Endothelial cell of hepatic sinusoid (primary cell): ENCODE measurements at regions not wholly inside any gene's neighbourhood (a gene's known extent, or its start where the extent isn't known, plus 50 kb on each side); places are given as distances from the start of the nearest gene placed in this dataset.
"Not testable (repeated sequence)": the region's sequence is repeated elsewhere in the genome, so short reads cannot be mapped to it uniquely, and the experiment has no call there.

Experiments
- in situ Hi-C: cut with HindIII; loops from 2 replicates; pipeline ENCODE4 v1.10.0; 2017; ENCODE audit warnings: low sequenced_read_pairs

DNA sequence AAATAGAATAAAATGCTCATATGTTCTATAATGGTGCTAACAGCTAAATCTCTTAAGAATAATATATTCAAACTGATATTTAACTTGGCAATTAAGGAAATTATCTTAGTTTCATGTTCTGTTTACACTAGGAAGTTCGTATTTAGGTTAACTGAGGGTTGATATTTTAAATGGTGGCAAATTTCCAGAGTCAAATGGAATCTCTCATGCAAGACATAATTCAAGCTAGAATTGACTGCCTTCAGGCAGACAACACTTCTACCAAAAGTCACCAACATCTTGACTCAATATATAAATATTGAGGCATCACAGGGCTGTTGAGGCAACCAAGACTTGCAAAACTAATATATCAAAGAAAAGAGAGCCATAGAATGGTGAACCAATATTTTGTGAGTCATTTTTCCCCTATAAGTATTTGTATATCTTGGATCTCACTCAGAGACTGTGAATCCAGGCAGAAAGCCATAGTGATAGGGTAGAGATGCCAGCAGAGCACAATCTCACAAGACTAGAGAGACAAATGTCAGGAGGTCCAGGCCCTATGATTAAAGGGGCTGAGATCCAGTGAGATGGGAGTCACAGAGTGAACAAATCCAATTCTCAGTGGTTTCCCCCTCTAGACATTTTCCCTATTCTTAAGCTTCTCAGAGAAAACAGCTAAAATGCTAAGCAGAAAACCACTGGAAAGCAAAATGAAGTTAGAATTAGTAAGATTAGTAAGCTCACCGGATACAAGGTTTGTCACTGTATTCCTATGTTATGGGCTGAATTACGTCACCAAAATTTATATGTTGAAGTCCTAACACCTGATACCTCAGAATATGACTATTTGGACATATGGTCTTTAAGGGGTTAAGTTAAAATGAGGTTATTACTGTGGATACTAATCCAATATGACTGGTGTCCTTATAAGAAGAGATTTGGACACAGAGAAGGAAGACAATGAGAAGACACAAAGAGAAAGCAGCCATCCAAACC lies 358.2 kb upstream of the UBE2E3 start:
- in situ Hi-C loops = loop anchor here (5.0 kb wide), 1 partner anchor 100 kb away; no protein-coding TSS in a partner anchor

GRCh38 chr2:180621366-180621765 lies 359.0 kb upstream of the UBE2E3 start:
- in situ Hi-C loops = loop anchor here (5.0 kb wide), 1 partner anchor 101 kb away; no protein-coding TSS in a partner anchor

- in situ Hi-C loops = no loop called here
Measured at GRCh38 chr2:180618570-180618969, 361.8 kb upstream of the UBE2E3 start.

DNA sequence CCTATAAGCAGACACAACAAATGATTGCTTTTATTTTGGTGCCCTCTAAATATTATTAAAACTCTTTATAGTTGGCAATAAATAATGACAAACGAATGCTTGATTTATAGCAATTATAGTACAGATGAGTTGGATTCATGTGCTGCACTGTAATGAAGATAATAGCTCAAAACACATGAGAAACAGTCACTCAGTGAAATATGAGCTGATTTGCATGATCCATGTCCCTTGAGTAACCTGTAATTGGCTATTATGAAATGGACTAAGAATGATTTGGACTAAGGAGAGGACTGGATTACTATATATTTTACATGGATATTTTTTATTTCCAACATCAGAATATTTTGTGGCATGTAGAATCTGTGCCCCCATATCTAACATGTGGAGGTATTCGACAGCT lies 365.6 kb upstream of the UBE2E3 start:
- in situ Hi-C loops = no loop called here

DNA sequence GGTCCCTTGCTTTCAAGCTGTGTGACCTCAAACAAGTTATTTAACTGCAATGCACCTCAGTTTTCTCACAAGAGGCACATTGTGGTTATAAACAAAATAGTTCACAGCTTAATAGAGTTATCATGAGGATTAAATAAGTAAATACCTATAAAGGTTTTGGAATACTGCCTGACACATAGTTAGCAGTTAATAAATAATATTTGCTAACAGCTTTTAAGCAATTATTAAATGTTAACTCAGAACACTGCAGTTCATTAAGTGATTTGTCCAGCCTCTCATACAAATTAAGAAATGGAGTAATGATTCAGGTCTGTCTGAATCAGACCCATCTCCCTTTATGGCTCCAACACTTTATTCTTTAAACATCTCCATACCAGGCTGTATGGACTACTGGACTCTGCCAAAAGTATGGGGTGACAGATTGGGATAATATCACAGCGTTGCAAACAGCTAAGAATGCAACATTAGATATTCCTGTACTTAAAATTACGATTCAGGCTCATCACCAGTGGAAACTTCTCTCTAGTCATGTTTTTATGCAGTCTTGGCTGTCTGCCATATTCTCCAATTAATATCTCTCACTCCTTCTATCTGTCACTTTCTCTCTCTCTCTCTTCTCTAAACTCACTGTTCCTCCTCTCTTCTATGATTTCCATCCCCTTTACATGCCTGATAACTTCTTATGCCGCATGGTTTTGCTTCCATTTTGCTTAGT lies 370.6 kb upstream of the UBE2E3 start:
- in situ Hi-C loops = no loop called here

DNA sequence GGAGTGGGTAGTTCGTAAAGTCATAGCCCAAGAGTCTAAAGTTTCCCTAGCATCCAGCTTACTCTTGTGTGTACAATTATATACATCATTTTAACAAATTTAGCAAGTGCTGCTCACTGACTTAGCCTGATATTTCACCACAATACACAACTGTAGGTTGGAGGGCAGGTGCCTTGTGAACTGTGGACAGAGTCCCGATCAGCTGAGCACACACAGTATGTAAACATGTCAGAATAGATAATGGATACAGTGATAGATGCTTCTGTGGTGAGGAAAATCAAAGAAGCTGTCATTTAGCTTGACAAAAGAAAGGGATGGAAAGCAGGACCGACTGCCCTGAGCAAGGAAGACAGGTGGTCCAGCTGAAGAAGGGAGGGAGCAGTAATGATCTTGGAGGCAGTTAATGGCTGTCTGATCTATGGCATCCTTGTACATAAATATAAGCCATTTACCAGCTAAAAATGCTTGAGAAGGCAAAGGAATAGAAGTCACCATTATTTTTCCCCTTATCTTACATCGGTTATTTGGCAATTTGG lies 372.8 kb upstream of the UBE2E3 start:
- in situ Hi-C loops = no loop called here

DNA sequence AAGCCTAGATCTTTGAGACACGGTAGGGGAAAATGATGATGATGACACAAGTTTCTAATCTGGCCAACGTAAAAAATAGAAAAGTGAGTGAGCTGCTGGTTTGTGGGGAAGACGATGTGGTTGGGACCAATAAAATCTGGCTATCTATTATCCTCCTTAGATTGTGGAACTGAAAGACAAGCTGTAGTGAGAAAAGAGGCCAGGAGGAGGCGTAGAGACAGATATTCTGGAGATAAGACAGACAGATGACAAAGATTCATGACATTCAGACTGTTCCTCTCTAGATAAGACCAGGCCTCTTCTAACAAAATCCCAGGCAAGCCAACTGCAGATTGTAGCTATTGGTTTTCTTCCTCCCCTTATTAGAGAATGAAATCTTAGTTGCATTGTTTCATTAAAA lies 376.3 kb upstream of the UBE2E3 start:
- in situ Hi-C loops = no loop called here

GRCh38 chr2:180601016-180601415 lies 379.4 kb upstream of the UBE2E3 start:
- in situ Hi-C loops = no loop called here

GRCh38 chr2:180599804-180600203 lies 380.6 kb upstream of the UBE2E3 start:
- in situ Hi-C loops = no loop called here

DNA sequence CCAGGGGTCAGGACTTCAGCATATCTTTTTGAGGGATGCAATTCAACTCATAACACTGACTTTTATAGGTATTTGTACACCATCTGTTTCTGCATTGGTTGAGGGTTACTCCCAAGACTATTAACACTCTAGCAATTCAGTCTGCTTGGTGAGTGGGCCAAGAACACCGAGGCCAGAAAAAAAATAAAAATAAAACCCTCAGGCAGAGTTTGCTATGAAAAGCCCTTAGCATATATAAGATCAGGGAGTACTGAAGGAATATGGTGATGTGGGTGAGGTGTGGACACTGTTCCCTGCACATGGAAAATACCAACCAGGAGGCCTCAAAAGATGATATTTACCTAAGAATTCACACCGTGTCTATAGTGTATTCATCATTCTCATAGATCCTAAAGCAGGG lies 383.2 kb upstream of the UBE2E3 start:
- in situ Hi-C loops = no loop called here

GRCh38 chr2:180596453-180596852 lies 384.0 kb upstream of the UBE2E3 start:
- in situ Hi-C loops = no loop called here

DNA sequence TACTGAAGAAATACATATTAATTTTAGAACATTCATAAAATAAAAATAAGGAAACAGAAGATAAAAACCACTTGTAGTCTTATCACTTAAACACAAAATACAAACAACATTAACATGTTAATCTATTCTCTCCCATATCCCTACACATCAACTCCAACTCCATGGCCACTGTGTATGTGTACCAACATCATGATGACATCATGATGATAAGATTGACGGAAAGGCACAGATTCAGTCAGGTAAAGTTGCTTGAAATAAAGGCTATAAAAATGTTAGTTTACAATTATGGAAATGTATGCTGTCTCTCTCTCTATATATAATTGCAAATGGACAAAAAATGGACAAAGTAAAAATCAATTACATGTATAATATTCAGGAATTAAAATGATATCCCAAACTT lies 388.5 kb upstream of the UBE2E3 start:
- in situ Hi-C loops = no loop called here

- in situ Hi-C loops = not testable (repeated sequence)
Measured at GRCh38 chr2:180591093-180591781, 389.2 kb upstream of the UBE2E3 start.

DNA sequence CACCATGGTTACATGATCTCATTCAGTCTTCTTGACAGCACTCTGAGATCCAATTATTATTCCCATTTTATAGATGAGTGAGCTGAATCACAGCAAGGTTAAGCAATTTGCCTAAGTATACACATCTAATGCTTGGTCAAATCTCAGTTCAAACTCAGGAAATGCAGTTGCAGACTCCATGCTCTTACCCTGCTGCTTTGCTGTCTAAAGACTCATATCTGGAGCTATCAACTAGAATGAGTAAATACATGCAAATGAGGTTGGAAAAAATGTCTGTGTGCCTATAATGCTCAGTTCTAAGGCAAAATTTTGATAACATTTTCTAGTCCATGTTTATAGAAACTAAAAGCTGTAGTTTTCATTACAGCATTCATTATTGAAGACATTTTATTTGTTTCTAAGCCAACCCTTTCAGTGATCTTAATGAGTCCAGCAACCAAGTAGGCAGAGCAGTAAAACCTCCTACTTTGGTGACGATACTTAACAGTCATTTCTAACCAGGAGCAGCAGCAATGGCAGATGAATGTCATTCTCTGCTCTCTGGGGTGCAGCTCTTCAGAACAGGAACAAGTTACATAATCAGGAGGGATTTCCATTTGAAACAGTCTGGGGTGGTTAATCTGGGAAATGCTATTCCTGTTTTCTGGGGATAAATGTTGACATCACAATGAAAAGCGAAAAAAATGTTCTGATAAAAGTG lies 396.8 kb upstream of the UBE2E3 start:
- in situ Hi-C loops = no loop called here

- in situ Hi-C loops = no loop called here
Measured at GRCh38 chr2:180579388-180579787, 401.0 kb upstream of the UBE2E3 start.

DNA sequence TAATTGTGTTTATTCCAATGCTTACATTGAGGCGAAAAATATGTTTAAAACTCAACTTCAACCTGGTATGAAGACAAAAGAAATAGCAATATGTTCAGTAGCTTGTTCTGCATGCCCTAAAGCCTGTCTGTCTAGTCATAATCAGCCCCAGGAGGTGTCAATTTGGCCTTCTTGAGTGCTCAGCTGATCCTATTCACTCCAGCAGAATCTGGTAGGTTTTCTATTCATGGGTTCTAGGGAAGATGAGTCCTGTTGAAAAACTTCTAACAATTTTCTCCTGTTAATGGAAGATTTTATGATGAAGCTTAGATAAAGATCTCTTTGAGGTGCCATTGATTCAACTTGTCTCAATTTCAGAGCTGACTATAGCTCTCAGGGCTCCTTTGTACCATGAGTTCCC lies 402.0 kb upstream of the UBE2E3 start:
- in situ Hi-C loops = no loop called here

DNA sequence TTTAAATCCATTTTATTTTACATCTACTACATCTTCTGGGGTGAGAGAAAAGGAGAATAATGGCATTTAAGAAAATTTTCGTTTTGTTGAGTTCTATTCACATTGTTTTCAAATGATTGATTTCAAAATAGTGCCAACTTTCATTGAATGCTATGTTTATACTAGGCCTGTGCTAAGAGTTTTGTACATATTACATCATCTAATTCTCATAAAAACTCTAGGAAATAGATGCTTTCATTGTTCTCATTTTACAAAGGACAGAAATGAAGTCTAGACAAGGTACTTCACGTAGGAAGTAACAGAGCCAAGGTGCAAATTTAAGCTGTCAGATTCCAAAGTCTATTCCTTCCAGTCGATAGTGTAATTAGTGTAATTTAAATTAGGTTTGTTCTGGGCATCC lies 402.8 kb upstream of the UBE2E3 start:
- in situ Hi-C loops = no loop called here

- in situ Hi-C loops = no loop called here
Measured at GRCh38 chr2:180573951-180574350, 406.5 kb upstream of the UBE2E3 start.

GRCh38 chr2:180572346-180572745 lies 408.1 kb upstream of the UBE2E3 start:
- in situ Hi-C loops = no loop called here

- in situ Hi-C loops = no loop called here
Measured at GRCh38 chr2:180571559-180571958, 408.8 kb upstream of the UBE2E3 start.
